HepG2 (cell line): ENCODE measurements at regions not wholly inside any gene's neighbourhood (a gene's known extent, or its start where the extent isn't known, plus 50 kb on each side); places are given as distances from the start of the nearest gene placed in this dataset.

Experiments
- CEBPG ChIP-seq: IDR thresholded peaks from 2 replicates; pipeline ENCODE4 v1.6.1; 2016
- GATAD2A ChIP-seq: IDR thresholded peaks from 2 replicates; pipeline ENCODE4 v1.6.1; 2016
- GPBP1L1 ChIP-seq: sonication (generic); formaldehyde crosslinking; IDR thresholded peaks from 2 replicates; pipeline ENCODE4 v1.5.0; 2020; ENCODE audit warnings: mild to moderate bottlenecking, missing genetic modification reagents
- SIX4 ChIP-seq: sonication (generic); formaldehyde crosslinking; IDR thresholded peaks from 2 replicates; pipeline ENCODE4 v1.4.0; 2020; ENCODE audit warnings: missing genetic modification reagents
- USF2 ChIP-seq, 2 experiments: sonication (generic) in 1 of 2; formaldehyde crosslinking in 1 of 2; IDR thresholded peaks; 2 replicates each; pipeline versions ENCODE4 v1.5.1 to v1.6.1; 2011 to 2020; ENCODE audit warnings: borderline replicate concordance in 1 of 2, low read depth in 1 of 2, low read length in 1 of 2, mild to moderate bottlenecking in 1 of 2, missing genetic modification reagents in 1 of 2, moderate library complexity in 1 of 2
- ZFP91 ChIP-seq: sonication (generic); formaldehyde crosslinking; IDR thresholded peaks from 2 replicates; pipeline ENCODE4 v1.9.0; 2022; ENCODE audit warnings: missing genetic modification reagents, mild to moderate bottlenecking, borderline replicate concordance
- ZNF530 ChIP-seq: sonication (generic); formaldehyde crosslinking; IDR thresholded peaks from 2 replicates; pipeline ENCODE4 v1.5.0; 2020; ENCODE audit warnings: low read depth, mild to moderate bottlenecking, missing genetic modification reagents
- ZNF687 ChIP-seq: sonication (generic); formaldehyde crosslinking; IDR thresholded peaks from 2 replicates; pipeline ENCODE4 v1.5.1; 2020; ENCODE audit warnings: mild to moderate bottlenecking, missing genetic modification reagents, moderate library complexity

- TF ChIP-seq USF2 (IDR thresholded peaks at IDR 0.05; ENCODE audit: low read depth, low read length) = no peak
- no peak for TF ChIP-seq USF2 (CRISPR knock-in tag; IDR thresholded peaks at IDR 0.05; ENCODE audit: borderline replicate concordance)
- no peak for TF ChIP-seq SIX4
- no peak for TF ChIP-seq ZNF530 (CRISPR knock-in tag)
- TF ChIP-seq GPBP1L1 (CRISPR knock-in tag) = no peak
- TF ChIP-seq ZFP91 (CRISPR knock-in tag) = no peak
- TF ChIP-seq ZNF687 (CRISPR knock-in tag) = no peak
- no peak for TF ChIP-seq CEBPG (CRISPR knock-in tag)
- no peak for TF ChIP-seq GATAD2A (CRISPR knock-in tag)
Observed at GRCh38 chr18:22585821-22586220, 168.1 kb upstream of the CTAGE1 start.
